Stimulated activated naive CD8-positive, alpha-beta T cell treated with anti-CD3 and anti-CD28 coated beads, Interleukin-15, Interleukin-2, amounts not matched to agents 100 ng/mL and 50 ng/mL, for 24 hours (primary cell): ENCODE measurements at regions not wholly inside any gene's neighbourhood (a gene's known extent, or its start where the extent isn't known, plus 50 kb on each side); places are given as distances from the start of the nearest gene placed in this dataset.
"Not testable (repeated sequence)": the region's sequence is repeated elsewhere in the genome, so short reads cannot be mapped to it uniquely, and the experiment has no call there.

ENCODE experiments used
- H3K27ac Mint-ChIP-seq: one replicate; pipeline ENCODE4 v1.8.0; 2021; ENCODE audit warnings: mild to moderate bottlenecking, mixed read lengths
- H3K27me3 Mint-ChIP-seq: one replicate; pipeline ENCODE4 v1.8.0; 2021; ENCODE audit warnings: mixed read lengths
- H3K36me3 Mint-ChIP-seq: one replicate; pipeline ENCODE4 v1.8.0; 2021; ENCODE audit warnings: low read depth, mixed read lengths
- H3K4me1 Mint-ChIP-seq: one replicate; pipeline ENCODE4 v1.8.0; 2021; ENCODE audit warnings: low read depth, mixed read lengths
- H3K4me3 Mint-ChIP-seq: one replicate; pipeline ENCODE4 v1.8.0; 2021; ENCODE audit warnings: mild to moderate bottlenecking, mixed read lengths
- H3K9me3 Mint-ChIP-seq: one replicate; pipeline ENCODE4 v1.8.0; 2021; ENCODE audit warnings: mixed read lengths

- no peaks in the 10 kb centered on the region for H3K9me3 Mint-ChIP-seq
- no peak overlapping the region for H3K4me3 Mint-ChIP-seq
- H3K27ac Mint-ChIP-seq: no peak overlapping the region
- peaks cover 3% of the 10 kb centered on the region for H3K4me1 Mint-ChIP-seq
- H3K27me3 Mint-ChIP-seq: peaks cover 25% of the 10 kb centered on the region
- no peaks in the 10 kb centered on the region for H3K36me3 Mint-ChIP-seq
These were observed 96.0 kb downstream of the GPR85 start for GRCh38 chr7:112990624-112991023.

- H3K27ac Mint-ChIP-seq: no peak overlapping the region
These were observed 97.1 kb downstream of the GPR85 start for GRCh38 chr7:112989531-112989930.

GRCh38 chr7:112987171-112987570 is 99.5 kb downstream of the GPR85 start:
- Mint-ChIP-seq H3K27me3 (peaks cover 23% of the 10 kb centered on the region), H3K9me3 (no peaks in the 10 kb centered on the region), H3K36me3 (no peaks in the 10 kb centered on the region), H3K4me3 (no peak overlapping the region), H3K4me1 (peaks cover 4% of the 10 kb centered on the region), H3K27ac (no peak overlapping the region)

More at GRCh38 chr7:112989531-112989930, 97.1 kb downstream of the GPR85 start:
- no peaks in the 10 kb centered on the region for H3K36me3 Mint-ChIP-seq
- H3K4me3 Mint-ChIP-seq: no peak overlapping the region
- peaks cover 3% of the 10 kb centered on the region for H3K4me1 Mint-ChIP-seq
- peaks cover 25% of the 10 kb centered on the region for H3K27me3 Mint-ChIP-seq
- H3K9me3 Mint-ChIP-seq: no peaks in the 10 kb centered on the region

GRCh38 chr7:112986256-112987031 is 100.2 kb downstream of the GPR85 start:
- Mint-ChIP-seq H3K9me3 (no peaks in the 10 kb centered on the region), H3K4me3 (no peak overlapping the region), H3K4me1 (peaks cover 8% of the 10 kb centered on the region), H3K27me3 (peaks cover 21% of the 10 kb centered on the region), H3K27ac (no peak overlapping the region), H3K36me3 (no peaks in the 10 kb centered on the region)

GRCh38 chr7:112985377-112985987 is 101.1 kb downstream of the GPR85 start:
- Mint-ChIP-seq H3K9me3 (no peaks in the 10 kb centered on the region), H3K36me3 (no peaks in the 10 kb centered on the region), H3K4me1 (peaks cover 8% of the 10 kb centered on the region), H3K4me3 (no peak overlapping the region), H3K27ac (no peak overlapping the region), H3K27me3 (peaks cover 21% of the 10 kb centered on the region)

- H3K9me3 Mint-ChIP-seq: no peaks in the 10 kb centered on the region
- H3K4me1 Mint-ChIP-seq: peaks cover 5% of the 10 kb centered on the region
- no peak overlapping the region for H3K4me3 Mint-ChIP-seq
- no peaks in the 10 kb centered on the region for H3K36me3 Mint-ChIP-seq
- H3K27ac Mint-ChIP-seq: no peak overlapping the region
- peaks cover 7% of the 10 kb centered on the region for H3K27me3 Mint-ChIP-seq
These were observed 104.1 kb downstream of the GPR85 start for GRCh38 chr7:112982441-112983063.

GRCh38 chr7:112981966-112982365 is 104.7 kb downstream of the GPR85 start:
- H3K4me1 Mint-ChIP-seq: peaks cover 5% of the 10 kb centered on the region
- peaks cover 3% of the 10 kb centered on the region for H3K27me3 Mint-ChIP-seq
- H3K27ac Mint-ChIP-seq: no peak overlapping the region
- H3K9me3 Mint-ChIP-seq: no peaks in the 10 kb centered on the region
- no peaks in the 10 kb centered on the region for H3K36me3 Mint-ChIP-seq
- no peak overlapping the region for H3K4me3 Mint-ChIP-seq

GRCh38 chr7:112979055-112979454 is 107.6 kb downstream of the GPR85 start:
- not testable (repeated sequence) for H3K36me3 Mint-ChIP-seq, H3K27ac Mint-ChIP-seq

GRCh38 chr7:112977244-112977955 is 109.2 kb downstream of the GPR85 start:
- H3K4me3 Mint-ChIP-seq, H3K27me3 Mint-ChIP-seq, H3K9me3 Mint-ChIP-seq, H3K27ac Mint-ChIP-seq, H3K36me3 Mint-ChIP-seq, H3K4me1 Mint-ChIP-seq: not testable (repeated sequence)

More at GRCh38 chr7:112979055-112979454, 107.6 kb downstream of the GPR85 start:
- not testable (repeated sequence) for H3K9me3 Mint-ChIP-seq, H3K4me1 Mint-ChIP-seq, H3K4me3 Mint-ChIP-seq, H3K27me3 Mint-ChIP-seq

GRCh38 chr7:112970771-112971170 is 115.9 kb downstream of the GPR85 start:
- H3K9me3 Mint-ChIP-seq: no peaks in the 10 kb centered on the region
- no peaks in the 10 kb centered on the region for H3K4me1 Mint-ChIP-seq
- no peak overlapping the region for H3K4me3 Mint-ChIP-seq
- H3K36me3 Mint-ChIP-seq: no peaks in the 10 kb centered on the region
- H3K27me3 Mint-ChIP-seq: peaks cover 18% of the 10 kb centered on the region
- H3K27ac Mint-ChIP-seq: no peak overlapping the region

- Mint-ChIP-seq H3K4me1 (no peaks in the 10 kb centered on the region), H3K27me3 (peaks cover 19% of the 10 kb centered on the region), H3K4me3 (no peak overlapping the region), H3K9me3 (no peaks in the 10 kb centered on the region), H3K36me3 (no peaks in the 10 kb centered on the region), H3K27ac (no peak overlapping the region)
These were observed 116.7 kb downstream of the GPR85 start for GRCh38 chr7:112969946-112970345.

GRCh38 chr7:112965506-112965905 is 121.1 kb downstream of the GPR85 start:
- H3K27ac Mint-ChIP-seq: no peak overlapping the region
- peaks cover 28% of the 10 kb centered on the region for H3K27me3 Mint-ChIP-seq
- no peaks in the 10 kb centered on the region for H3K36me3 Mint-ChIP-seq
- H3K9me3 Mint-ChIP-seq: no peaks in the 10 kb centered on the region
- H3K4me1 Mint-ChIP-seq: no peaks in the 10 kb centered on the region
- no peak overlapping the region for H3K4me3 Mint-ChIP-seq

- Mint-ChIP-seq H3K36me3 (no peaks in the 10 kb centered on the region), H3K9me3 (no peaks in the 10 kb centered on the region), H3K4me3 (no peak overlapping the region), H3K27me3 (peaks cover 29% of the 10 kb centered on the region), H3K4me1 (no peaks in the 10 kb centered on the region), H3K27ac (no peak overlapping the region)
These were observed 123.0 kb downstream of the GPR85 start for GRCh38 chr7:112963634-112964033.

- Mint-ChIP-seq H3K36me3 (no peaks in the 10 kb centered on the region), H3K4me3 (no peak overlapping the region), H3K27me3 (peaks cover 36% of the 10 kb centered on the region), H3K27ac (no peak overlapping the region), H3K4me1 (no peaks in the 10 kb centered on the region), H3K9me3 (no peaks in the 10 kb centered on the region)
These were observed 123.8 kb downstream of the GPR85 start for GRCh38 chr7:112962815-112963214.

GRCh38 chr7:112959276-112959675 is 127.4 kb downstream of the GPR85 start:
- Mint-ChIP-seq H3K27me3 (peaks cover 43% of the 10 kb centered on the region), H3K9me3 (no peaks in the 10 kb centered on the region), H3K4me3 (no peak overlapping the region), H3K27ac (no peak overlapping the region), H3K4me1 (no peaks in the 10 kb centered on the region), H3K36me3 (no peaks in the 10 kb centered on the region)
